ENCODE measurements at regions not wholly inside any gene's neighbourhood (a gene's known extent, or its start where the extent isn't known, plus 50 kb on each side); places are given as distances from the start of the nearest gene placed in this dataset.

DNA sequence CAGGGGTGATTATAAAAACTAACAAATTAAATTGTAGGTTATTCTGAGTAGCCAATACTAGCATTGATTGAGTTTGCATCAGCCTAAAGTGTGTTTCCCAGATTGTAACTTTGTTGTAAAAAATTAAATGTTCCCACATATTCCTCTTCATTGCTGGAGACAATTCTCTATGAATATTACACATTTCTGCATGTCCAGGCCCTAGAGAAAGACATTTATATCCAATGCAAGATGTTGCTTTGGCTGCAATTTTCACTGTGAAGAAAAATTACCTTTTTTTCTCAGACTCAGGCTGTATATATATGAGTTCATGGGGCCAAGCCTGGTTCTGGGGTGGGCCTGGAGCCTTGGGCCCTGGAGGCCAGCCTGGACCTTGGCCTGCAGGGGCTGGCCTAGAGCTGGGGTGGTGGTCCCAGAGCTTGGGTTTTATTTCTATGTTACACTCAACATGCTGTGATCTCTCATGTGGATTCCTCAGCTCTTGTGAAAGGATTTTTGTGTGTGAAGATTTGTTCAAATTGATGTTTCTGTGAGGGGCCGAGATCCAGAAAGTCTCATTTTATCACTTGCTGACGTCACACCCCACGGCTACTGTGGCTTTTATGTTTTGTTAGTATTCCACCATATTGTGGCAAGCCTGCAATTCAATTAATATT lies 232.5 kb downstream of the SPATA31A1 start:
- TF ChIP-seq EZH2 (optimal IDR thresholded peaks at IDR 0.05; ENCODE audit: low read depth, low read length) = no peak
- no peak for TF ChIP-seq CTCF (IDR thresholded peaks at IDR 0.05; ENCODE audit: low read length)
